Endometrium (tissue), 2 donors: ENCODE measurements at regions not wholly inside any gene's neighbourhood (a gene's known extent, or its start where the extent isn't known, plus 50 kb on each side); places are given as distances from the start of the nearest gene placed in this dataset.
"Not testable (repeated sequence)": the region's sequence is repeated elsewhere in the genome, so short reads cannot be mapped to it uniquely, and the experiment has no call there.

Experiments
- FAIRE-seq: peaks from 2 replicates; lab custom pipeline; 2012; peaks lifted over from hg19 to GRCh38; lab: Jason Lieb, UNC
- donor health status: control.
- donor health status: control.

GRCh38 chr4:77306496-77306895 lies 149.5 kb downstream of the CCNG2 start:
- FAIRE-seq, result no peak

GRCh38 chr4:77308843-77309242 lies 151.8 kb downstream of the CCNG2 start:
- FAIRE-seq, result no peak

GRCh38 chr4:77309496-77309895 lies 152.5 kb downstream of the CCNG2 start:
- no peak for FAIRE-seq

- FAIRE-seq, result no peak
Observed at GRCh38 chr4:77310931-77311330, 153.9 kb downstream of the CCNG2 start.

GRCh38 chr4:77314697-77315096 lies 157.7 kb downstream of the CCNG2 start:
- FAIRE-seq, result no peak

- FAIRE-seq, result no peak
Observed at GRCh38 chr4:77327151-77327550, 170.1 kb downstream of the CCNG2 start.

- no peak for FAIRE-seq
Observed at GRCh38 chr4:77332696-77333270, 175.8 kb downstream of the CCNG2 start.

GRCh38 chr4:77336411-77337142 lies 179.6 kb downstream of the CCNG2 start:
- no peak for FAIRE-seq

GRCh38 chr4:77342170-77342810 lies 185.3 kb downstream of the CCNG2 start:
- FAIRE-seq, result no peak

GRCh38 chr4:77344001-77344400 lies 187.0 kb downstream of the CCNG2 start:
- no peak for FAIRE-seq

- no peak for FAIRE-seq
Observed at GRCh38 chr4:77344784-77345183, 187.8 kb downstream of the CCNG2 start.

- FAIRE-seq, result no peak
Observed at GRCh38 chr4:77347351-77347966, 190.5 kb downstream of the CCNG2 start.

- FAIRE-seq, result no peak
Observed at GRCh38 chr4:77348815-77349214, 191.8 kb downstream of the CCNG2 start.

GRCh38 chr4:77349364-77349763 lies 192.4 kb downstream of the CCNG2 start:
- no peak for FAIRE-seq

- no peak for FAIRE-seq
Observed at GRCh38 chr4:77349796-77350195, 192.8 kb downstream of the CCNG2 start.

- FAIRE-seq, result no peak
Observed at GRCh38 chr4:77352192-77352591, 195.2 kb downstream of the CCNG2 start.

GRCh38 chr4:77353724-77354315 lies 196.8 kb downstream of the CCNG2 start:
- not testable (repeated sequence) for FAIRE-seq

- FAIRE-seq, result no peak
Observed at GRCh38 chr4:77354550-77354949, 197.5 kb downstream of the CCNG2 start.

- FAIRE-seq, result no peak
Observed at GRCh38 chr4:77355731-77356130, 198.7 kb downstream of the CCNG2 start.

- no peak for FAIRE-seq
Observed at GRCh38 chr4:77358315-77358928, 201.4 kb downstream of the CCNG2 start.

GRCh38 chr4:77360451-77360850 lies 203.4 kb downstream of the CCNG2 start:
- no peak for FAIRE-seq

GRCh38 chr4:77366876-77367275 lies 209.9 kb downstream of the CCNG2 start:
- FAIRE-seq, result not testable (repeated sequence)
